GM18951 (cell line): ENCODE measurements at regions not wholly inside any gene's neighbourhood (a gene's known extent, or its start where the extent isn't known, plus 50 kb on each side); places are given as distances from the start of the nearest gene placed in this dataset.
"Not testable (repeated sequence)": the region's sequence is repeated elsewhere in the genome, so short reads cannot be mapped to it uniquely, and the experiment has no call there.

Source experiments
- POLR2A ChIP-seq: IDR thresholded peaks from 4 replicates; pipeline ENCODE4 v1.6.1; 2011; ENCODE audit warnings: mild to moderate bottlenecking; ENCODE audit not compliant: insufficient read length, insufficient read depth; ENCODE audit errors: extremely low read depth
- in situ Hi-C: fragments of 300-500 bp; cut with MboI; formaldehyde crosslinking; loops from one replicate; pipeline ENCODE4 v1.12.0; 2022; ENCODE audit warnings: low sequenced_read_pairs, mixed read lengths, inconsistent platforms; ENCODE audit not compliant: unreplicated experiment

DNA sequence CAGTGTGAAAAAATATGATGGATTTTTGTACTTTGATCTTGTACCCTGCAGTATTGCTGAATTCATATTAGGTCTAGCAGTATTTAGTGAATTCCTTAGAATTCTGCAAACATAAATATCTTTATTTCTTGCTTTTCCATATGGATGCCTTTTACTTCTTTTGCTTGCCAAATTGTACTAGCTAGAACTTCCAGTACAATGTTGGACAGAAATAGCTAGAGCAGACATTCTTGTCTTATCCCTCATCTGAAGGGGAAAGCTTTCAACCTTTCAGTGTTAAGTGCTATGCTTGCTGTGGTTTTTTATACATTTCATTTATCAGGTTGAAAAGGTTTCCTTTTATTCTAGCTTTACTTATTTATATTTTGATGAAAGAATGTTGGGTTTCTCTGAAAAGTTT lies 1321.9 kb upstream of the CHAC2 start:
- no peak for TF ChIP-seq POLR2A
- in situ Hi-C loops, result no loop called here

DNA sequence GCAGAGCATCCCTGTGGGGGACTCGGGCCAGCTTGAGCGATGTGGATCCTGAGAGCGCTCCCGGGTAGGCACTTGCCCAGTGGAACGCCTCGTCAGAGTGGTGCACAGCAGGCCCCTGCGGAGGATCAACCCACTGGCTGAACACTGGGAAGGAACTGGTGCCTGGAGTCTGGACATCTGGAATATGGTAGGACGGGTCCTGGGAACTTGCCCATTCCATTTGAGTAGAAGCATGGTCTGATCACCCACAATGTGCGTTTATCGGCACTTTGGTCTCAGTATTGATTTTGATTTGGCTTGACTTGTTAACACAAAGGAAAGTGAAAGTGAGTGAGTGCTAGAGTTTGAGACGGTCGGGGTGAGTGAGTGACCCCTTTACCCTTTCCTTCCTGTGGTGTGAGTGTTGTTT lies 1336.2 kb upstream of the CHAC2 start:
- in situ Hi-C loops, result no loop called here
- TF ChIP-seq POLR2A, result no peak

DNA sequence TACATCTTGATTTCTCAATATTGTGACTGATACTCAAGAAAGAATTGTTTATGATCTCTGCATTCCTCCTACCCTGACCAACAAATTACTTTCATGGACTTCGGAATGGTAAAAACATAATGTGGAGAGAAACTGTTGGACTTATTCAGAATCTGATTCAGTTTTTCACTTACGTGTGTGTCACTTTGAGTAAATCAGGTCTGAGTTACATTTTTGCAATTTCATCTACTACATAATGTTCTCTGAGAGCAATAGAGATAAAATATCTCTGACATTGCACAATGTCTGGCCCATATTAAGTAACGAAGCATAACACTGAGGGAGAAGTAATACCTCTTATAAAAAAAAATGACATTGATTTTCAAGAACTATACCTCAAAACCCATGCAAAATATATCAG lies 1337.9 kb upstream of the CHAC2 start:
- no peak for TF ChIP-seq POLR2A
- in situ Hi-C loops, result no loop called here

DNA sequence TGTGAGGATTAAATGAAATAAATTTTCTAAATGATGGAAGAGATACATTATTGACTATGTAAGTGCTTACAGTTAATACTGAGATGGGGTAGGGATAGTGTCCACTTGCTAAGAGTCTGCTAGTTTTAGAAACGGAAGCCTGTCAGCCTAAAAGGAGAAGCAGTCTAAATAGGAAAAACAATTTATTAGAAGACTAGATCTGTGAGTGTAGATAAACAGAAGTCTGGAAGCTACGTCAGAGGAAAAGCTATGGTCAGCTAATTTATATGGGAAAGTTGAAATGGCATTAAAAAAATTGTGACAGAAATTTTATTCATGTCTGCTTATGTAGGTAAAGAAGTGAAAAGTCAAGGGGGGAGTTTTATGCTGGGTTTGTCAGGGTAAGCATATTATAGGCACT lies 1338.4 kb upstream of the CHAC2 start:
- in situ Hi-C loops, result no loop called here
- no peak for TF ChIP-seq POLR2A

DNA sequence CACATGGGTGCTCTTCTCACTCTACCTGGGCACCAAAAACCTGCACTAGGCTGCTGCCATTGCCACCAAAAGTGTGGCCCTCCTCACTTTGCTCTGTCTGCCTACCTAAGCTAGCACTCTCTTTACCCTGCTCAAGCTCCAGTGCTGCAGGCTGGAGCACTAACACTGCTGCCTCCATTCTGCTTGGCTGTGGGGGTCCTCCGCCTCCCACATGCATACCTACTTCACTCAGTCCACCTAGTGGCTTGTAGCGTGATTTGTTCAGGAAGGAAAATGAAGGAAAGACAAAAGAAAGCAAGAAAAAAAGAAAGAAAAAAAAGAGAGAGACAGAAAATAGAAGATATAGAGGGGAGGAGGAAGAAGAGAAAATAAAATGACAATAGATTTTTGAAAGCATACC lies 1339.4 kb upstream of the CHAC2 start:
- in situ Hi-C loops, result no loop called here
- TF ChIP-seq POLR2A, result no peak

DNA sequence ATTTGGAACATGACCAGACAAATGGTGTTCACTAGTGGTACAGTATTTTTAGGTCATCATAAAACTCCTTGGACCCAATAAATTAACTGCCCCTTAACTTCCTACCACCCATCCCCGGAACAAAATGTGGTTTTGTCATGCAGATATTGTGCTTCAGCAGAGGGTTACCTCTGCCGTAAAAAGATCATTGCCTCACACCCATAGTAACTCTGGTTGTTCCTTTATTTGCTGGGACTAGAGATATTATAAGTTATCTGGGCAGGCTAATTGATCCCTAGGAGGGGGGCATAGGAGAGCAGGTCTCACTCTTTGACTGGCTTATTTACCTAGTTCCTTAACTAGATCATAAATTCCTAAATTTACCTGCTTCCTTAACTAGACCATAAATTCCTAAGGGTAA lies 1343.9 kb upstream of the CHAC2 start:
- in situ Hi-C loops, result no loop called here
- no peak for TF ChIP-seq POLR2A

DNA sequence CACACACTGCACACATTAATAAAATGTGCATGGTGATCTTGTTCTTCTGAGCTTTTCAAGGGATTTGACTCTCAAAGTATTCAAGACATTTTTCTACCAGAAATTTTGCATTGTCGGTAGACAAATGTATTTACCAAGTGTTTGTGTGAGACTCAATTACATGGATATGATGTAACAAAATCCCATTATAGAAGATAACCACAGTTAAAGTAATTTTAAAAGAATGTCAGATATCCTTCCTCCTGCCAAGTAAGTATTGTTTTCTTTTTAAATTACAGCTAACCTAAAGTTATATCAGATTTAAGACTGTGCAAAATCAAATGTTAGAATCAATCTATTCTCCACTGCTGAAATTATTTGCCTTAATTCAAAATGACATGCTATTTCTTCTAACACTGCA lies 1344.5 kb upstream of the CHAC2 start:
- in situ Hi-C loops, result no loop called here
- no peak for TF ChIP-seq POLR2A

DNA sequence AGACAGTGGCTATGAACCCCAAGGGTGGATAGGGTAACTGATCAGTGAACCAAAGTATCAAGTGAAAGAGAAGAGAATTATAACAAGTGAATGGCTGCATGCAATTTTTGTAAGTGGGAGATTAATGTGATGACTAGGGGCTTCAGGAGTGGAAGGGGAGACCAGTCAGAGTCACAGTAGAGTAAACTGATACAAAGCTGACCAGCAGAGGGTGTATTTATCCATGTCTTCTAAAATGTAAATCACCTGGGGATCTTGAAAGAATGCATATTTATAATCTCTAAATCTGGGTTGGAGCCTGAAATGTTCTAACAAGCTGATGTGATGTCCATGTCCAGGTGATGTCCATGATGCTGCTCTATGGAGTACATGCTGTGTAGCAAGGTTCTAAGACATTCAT lies 1351.3 kb upstream of the CHAC2 start:
- in situ Hi-C loops, result no loop called here
- no peak for TF ChIP-seq POLR2A

DNA sequence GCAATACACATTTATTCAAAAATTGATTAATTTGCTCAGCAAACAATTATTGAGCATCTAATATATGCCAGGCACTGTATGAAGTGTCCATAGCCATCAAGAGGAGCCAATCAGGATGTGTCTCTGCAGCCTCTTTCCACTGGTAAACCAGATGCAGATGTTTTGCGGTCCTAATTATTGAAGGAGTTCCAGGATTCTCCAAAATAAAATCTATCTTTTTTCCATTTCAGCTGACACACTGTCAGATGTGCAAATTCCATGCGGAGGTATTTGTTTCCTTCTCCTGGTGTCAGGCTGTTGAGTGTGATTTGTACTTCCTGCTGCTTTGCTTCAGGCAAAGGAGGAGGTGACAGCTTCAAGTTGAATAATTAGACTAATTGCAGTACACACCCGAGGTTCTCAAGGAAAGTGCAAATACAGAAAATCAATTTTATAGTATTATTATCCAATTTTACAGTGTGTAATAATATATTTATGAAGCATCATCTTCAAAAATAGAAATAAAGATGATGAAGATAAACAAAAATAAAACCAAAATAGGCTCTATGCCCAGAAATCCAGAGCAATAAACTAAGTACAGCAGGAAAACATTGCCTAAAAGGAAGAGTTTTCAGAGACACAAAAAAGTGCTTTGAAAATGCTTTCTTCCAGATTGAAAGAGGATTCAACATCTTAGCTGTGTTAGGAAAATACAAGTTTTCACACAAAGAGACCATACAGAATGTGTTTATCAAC lies 1352.9 kb upstream of the CHAC2 start:
- in situ Hi-C loops, result no loop called here
- no peak for TF ChIP-seq POLR2A

DNA sequence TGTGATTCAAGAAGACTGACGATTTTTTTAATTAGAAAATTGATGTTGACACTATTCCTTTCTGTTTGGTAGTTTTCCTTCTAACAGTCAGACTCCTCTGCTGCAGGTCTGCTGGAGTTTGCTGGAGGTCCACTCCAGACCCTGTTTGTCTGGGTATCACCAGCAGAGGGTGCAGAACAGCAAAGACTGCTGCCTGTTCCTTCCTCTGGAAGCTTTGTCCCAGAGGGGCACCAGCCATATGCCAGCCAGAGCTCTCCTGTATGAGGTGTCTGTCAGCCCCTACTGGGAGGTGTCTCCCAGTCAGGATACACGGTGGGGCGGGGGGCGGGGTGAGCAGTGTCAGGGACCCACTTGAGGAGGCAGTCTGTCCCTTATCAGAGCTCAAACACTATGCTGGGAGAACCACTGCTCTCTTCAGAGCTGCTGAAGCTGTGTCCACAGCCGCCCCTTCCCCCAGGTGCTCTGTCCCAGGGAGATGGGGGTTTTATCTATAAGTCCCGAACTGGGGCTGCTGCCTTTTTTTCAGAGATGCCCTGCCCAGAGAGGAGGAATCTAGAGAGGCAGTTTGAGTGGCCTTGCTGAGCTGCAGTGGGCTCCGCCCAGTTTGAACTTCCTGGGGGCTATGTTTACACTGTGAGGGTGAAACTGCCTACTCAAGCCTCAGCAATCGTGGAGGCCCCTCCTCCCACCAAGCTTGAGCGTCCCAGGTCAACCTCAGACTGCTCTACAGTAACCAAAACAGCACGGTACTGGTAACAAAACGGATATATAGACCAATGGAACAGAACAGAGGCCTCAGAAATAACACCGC lies 1358.1 kb upstream of the CHAC2 start:
- in situ Hi-C loops, result not testable (repeated sequence)

DNA sequence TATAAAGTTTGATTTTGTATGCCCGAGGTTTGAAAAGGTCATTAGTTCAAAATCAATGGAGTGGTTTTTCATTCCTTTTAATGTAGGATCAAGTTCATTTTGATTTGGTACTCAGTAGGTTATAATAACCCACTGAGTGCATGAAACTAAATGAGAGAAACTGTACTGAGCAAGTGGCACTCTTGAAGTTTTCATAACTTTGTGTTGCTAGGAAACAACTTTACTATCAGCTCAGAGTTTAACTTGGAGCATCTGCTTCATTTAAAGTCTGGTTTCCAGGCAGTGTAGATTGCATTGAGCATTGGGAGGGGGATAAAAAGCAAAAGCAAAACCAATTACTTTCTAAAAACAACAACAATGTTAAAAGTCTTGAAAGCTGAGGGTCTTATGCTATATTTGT lies 1361.6 kb upstream of the CHAC2 start:
- TF ChIP-seq POLR2A, result no peak
- in situ Hi-C loops, result no loop called here

DNA sequence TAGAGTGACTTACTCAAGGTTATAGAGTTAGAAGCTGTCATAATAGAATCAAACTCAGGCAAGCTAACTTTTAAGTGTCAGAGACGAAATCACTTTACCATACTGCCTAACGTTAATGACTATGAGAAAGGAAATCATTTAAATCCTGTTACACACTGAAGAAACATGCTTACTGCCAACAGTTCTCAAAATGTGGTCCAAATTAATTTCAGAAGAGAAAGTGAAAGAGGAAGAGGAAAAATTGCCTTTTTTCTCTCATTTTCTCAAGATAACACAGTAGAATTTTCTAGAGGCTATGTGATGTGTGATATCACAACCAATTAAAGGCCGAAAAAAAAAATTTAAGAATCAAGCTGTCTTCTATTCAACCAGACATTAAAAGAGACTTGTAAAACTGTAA lies 1362.7 kb upstream of the CHAC2 start:
- in situ Hi-C loops, result no loop called here
- no peak for TF ChIP-seq POLR2A

DNA sequence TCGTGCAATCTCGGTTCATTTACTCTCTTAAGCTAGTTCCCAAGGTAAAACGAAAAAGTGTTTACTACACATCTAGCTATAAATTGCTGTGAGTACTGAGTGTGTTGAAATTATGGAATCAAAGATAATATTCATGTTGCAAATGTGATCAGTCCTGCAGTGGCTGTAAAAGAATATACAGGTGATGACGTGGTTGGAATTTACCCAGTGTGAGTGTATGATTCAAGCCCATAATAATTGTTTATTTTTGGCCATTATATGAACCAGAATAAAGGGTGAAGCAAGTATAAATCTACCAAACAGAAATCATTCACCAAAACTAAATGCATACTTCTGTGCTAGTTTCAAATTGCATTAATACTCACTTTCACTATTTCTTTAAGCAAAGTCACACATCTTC lies 1363.6 kb upstream of the CHAC2 start:
- in situ Hi-C loops, result no loop called here
- no peak for TF ChIP-seq POLR2A

DNA sequence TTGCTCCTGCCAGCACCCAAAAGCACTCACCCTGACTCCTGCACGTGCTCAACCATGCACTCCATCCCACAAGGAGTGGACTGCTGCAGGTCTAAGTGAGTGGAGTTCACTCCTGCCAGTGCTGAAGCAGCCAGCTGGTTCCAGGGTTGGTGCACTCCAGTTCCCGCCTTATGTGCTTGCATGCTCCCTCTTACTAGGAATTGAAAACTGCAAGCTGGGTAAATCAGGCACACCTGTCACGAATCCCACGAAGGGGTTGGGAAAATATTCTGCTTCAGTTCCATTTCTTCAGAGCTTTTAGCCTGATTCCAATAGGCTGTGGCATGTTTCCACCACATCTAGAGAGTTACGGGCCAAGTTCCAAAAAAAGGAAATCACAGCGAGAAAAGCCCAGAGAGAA lies 1365.5 kb upstream of the CHAC2 start:
- TF ChIP-seq POLR2A, result no peak
- in situ Hi-C loops, result no loop called here
